Subcutaneous abdominal adipose tissue (tissue), 5 donors: ENCODE measurements at regions not wholly inside any gene's neighbourhood (a gene's known extent, or its start where the extent isn't known, plus 50 kb on each side); places are given as distances from the start of the nearest gene placed in this dataset.

ENCODE experiments used
- H3K27ac ChIP-seq: one replicate; pipeline ENCODE4 v1.7.0; 2013; ENCODE audit warnings: low read depth, mild to moderate bottlenecking, inconsistent platforms, low read length, moderate library complexity
- H3K27me3 ChIP-seq, 5 donors: one replicate each; pipeline ENCODE4 v1.7.0; 2013; ENCODE audit warnings: low read length in 5 of 5, inconsistent platforms in 1 of 5; ENCODE audit not compliant: control insufficient read depth in 5 of 5, insufficient read depth in 4 of 5
- H3K36me3 ChIP-seq, 5 donors: one replicate each; pipeline ENCODE4 v1.7.0; 2013; ENCODE audit warnings: low read length in 5 of 5; ENCODE audit not compliant: control insufficient read depth in 5 of 5, insufficient read depth in 5 of 5
- H3K4me1 ChIP-seq, 5 donors: one replicate each; pipeline ENCODE4 v1.7.0; 2013; ENCODE audit warnings: low read length in 5 of 5, mild to moderate bottlenecking in 3 of 5, moderate library complexity in 1 of 5; ENCODE audit not compliant: control insufficient read depth in 5 of 5, insufficient read depth in 5 of 5
- H3K4me3 ChIP-seq, 5 donors: one replicate each; pipeline ENCODE4 v1.7.0; 2013; ENCODE audit warnings: low read length in 5 of 5, low read depth in 1 of 5
- H3K9ac ChIP-seq, 5 donors: one replicate each; pipeline ENCODE4 v1.7.0; 2013; ENCODE audit warnings: low read length in 5 of 5, mild to moderate bottlenecking in 4 of 5, moderate library complexity in 3 of 5
- H3K9me3 ChIP-seq, 5 donors: one replicate each; pipeline ENCODE4 v1.7.0; 2013; ENCODE audit warnings: low read length in 5 of 5; ENCODE audit not compliant: control insufficient read depth in 5 of 5
- donor health status: healthy.
- donor health status: healthy.
- donor health status: healthy.
- donor health status: healthy.
- donor health status: healthy.

GRCh38 chr1:181354865-181355264, 128.5 kb upstream of the CACNA1E start:
- Histone ChIP-seq H3K4me3 (no peak overlapping the region), H3K4me1 (peaks cover 0 to 3% (median 0%) of the 10 kb centered on the region in 5 donors), H3K9me3 (no peaks in the 10 kb centered on the region), H3K9ac (no peak overlapping the region), H3K27me3 (peaks cover 0 to 5% (median 0%) of the 10 kb centered on the region in 5 donors), H3K36me3 (no peaks in the 10 kb centered on the region), H3K27ac (no peak overlapping the region)

- Histone ChIP-seq H3K4me3 (no peak overlapping the region), H3K9me3 (no peaks in the 10 kb centered on the region), H3K27ac (no peak overlapping the region), H3K9ac (no peak overlapping the region), H3K4me1 (peaks cover 0 to 3% (median 0%) of the 10 kb centered on the region in 5 donors), H3K27me3 (peaks cover 0 to 7% (median 0%) of the 10 kb centered on the region in 5 donors), H3K36me3 (no peaks in the 10 kb centered on the region)
Measured at GRCh38 chr1:181356505-181357340, 126.6 kb upstream of the CACNA1E start.

DNA sequence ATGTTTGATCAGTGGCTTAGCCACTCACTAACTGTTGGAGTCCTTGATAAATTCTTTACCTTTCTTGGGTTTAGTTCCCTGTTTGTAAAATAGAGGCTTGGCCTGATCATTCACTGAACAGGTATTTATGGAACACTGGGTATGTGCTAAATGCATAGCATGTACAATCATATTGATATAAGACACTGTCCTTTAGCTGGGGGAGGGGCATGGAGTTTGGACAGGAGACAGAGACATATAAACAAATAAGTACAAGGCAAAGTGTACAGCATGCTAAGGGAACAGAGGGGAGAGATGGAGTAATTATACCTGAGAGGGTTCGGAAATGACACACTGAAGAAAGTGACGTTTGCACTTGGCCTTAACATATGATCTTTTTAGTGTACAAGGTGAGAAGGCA, 124.3 kb upstream of the CACNA1E start:
- Histone ChIP-seq H3K9ac (no peak overlapping the region), H3K27me3 (peaks cover 0 to 7% (median 0%) of the 10 kb centered on the region in 5 donors), H3K36me3 (no peaks in the 10 kb centered on the region), H3K9me3 (no peaks in the 10 kb centered on the region), H3K4me1 (peaks cover 0 to 3% (median 0%) of the 10 kb centered on the region in 5 donors), H3K4me3 (no peak overlapping the region), H3K27ac (no peak overlapping the region)

DNA sequence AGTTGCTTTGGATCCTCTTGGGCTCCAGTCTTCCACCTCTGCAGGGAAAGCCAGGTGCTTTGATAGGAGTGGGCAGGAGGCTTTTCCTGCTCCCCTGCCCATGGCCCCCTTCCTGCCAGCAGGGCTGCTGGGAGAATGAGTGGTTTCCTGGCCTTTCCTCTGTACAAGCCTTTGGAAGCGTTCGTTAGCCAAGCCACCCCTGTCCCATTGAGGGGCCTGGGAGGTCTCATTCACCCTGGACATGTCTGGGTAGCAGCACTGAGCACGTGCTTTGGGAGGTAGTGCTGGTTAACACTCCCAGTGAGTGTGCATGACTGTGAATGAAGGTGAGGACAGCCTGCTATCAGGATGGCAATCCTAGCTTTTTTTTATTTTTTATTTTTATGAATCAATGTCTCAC, 118.5 kb upstream of the CACNA1E start:
- no peaks in the 10 kb centered on the region for H3K36me3 ChIP-seq

GRCh38 chr1:181366910-181367309, 116.4 kb upstream of the CACNA1E start:
- Histone ChIP-seq H3K27ac (no peak overlapping the region), H3K4me3 (no peak overlapping the region), H3K9ac (no peak overlapping the region), H3K36me3 (no peaks in the 10 kb centered on the region), H3K27me3 (no peaks in the 10 kb centered on the region), H3K9me3 (peaks cover 0 to 4% (median 0%) of the 10 kb centered on the region in 5 donors), H3K4me1 (no peaks in the 10 kb centered on the region)

More for the DNA sequence above, 118.5 kb upstream of the CACNA1E start:
- no peak overlapping the region for H3K27ac ChIP-seq
- no peak overlapping the region for H3K9ac ChIP-seq
- no peaks in the 10 kb centered on the region for H3K4me1 ChIP-seq
- no peaks in the 10 kb centered on the region for H3K9me3 ChIP-seq
- peaks cover 0 to 6% (median 0%) of the 10 kb centered on the region in 5 donors for H3K27me3 ChIP-seq
- H3K4me3 ChIP-seq, result no peak overlapping the region

GRCh38 chr1:181369416-181369815, 113.9 kb upstream of the CACNA1E start:
- Histone ChIP-seq H3K9ac (no peak overlapping the region), H3K4me1 (no peaks in the 10 kb centered on the region), H3K36me3 (no peaks in the 10 kb centered on the region), H3K4me3 (no peak overlapping the region), H3K27ac (no peak overlapping the region), H3K9me3 (peaks cover 0 to 8% (median 2%) of the 10 kb centered on the region in 5 donors), H3K27me3 (no peaks in the 10 kb centered on the region)

DNA sequence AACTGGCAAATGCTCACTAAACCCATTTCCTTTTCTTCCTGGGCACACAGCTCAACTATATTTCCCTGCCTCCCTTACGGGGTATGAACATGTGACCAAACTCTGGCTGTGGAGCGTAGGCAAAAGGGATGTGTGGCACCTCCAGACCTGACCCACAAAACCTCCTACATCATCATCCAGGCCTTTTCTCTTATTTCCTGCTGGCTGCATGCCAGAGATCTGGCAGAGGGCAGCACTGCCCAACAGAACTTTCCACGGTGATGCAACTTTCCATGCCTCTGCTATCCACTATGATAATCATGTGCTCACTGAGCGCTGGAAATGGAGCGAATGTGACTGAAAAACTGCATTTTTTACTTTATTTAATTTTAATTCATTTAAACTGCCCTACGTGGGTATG, 99.6 kb upstream of the CACNA1E start:
- Histone ChIP-seq H3K9me3 (peaks cover 0 to 3% (median 0%) of the 10 kb centered on the region in 5 donors), H3K9ac (no peak overlapping the region), H3K4me1 (no peaks in the 10 kb centered on the region), H3K27me3 (no peaks in the 10 kb centered on the region), H3K4me3 (no peak overlapping the region), H3K36me3 (no peaks in the 10 kb centered on the region), H3K27ac (no peak overlapping the region)

GRCh38 chr1:181386340-181386739, 97.0 kb upstream of the CACNA1E start:
- Histone ChIP-seq H3K9ac (no peak overlapping the region), H3K9me3 (peaks cover 0 to 3% (median 0%) of the 10 kb centered on the region in 5 donors), H3K4me3 (no peak overlapping the region), H3K27ac (no peak overlapping the region), H3K27me3 (peaks cover 0 to 14% (median 6%) of the 10 kb centered on the region in 5 donors), H3K36me3 (no peaks in the 10 kb centered on the region), H3K4me1 (no peaks in the 10 kb centered on the region)

- peaks cover 0 to 16% (median 6%) of the 10 kb centered on the region in 5 donors for H3K27me3 ChIP-seq
- no peaks in the 10 kb centered on the region for H3K4me1 ChIP-seq
- H3K9ac ChIP-seq, result no peak overlapping the region
- H3K36me3 ChIP-seq, result no peaks in the 10 kb centered on the region
- no peak overlapping the region for H3K27ac ChIP-seq
- H3K4me3 ChIP-seq, result no peak overlapping the region
- H3K9me3 ChIP-seq, result peaks cover 0 to under 1% (median 0%) of the 10 kb centered on the region in 5 donors
Measured at GRCh38 chr1:181386951-181387350, 96.4 kb upstream of the CACNA1E start.

DNA sequence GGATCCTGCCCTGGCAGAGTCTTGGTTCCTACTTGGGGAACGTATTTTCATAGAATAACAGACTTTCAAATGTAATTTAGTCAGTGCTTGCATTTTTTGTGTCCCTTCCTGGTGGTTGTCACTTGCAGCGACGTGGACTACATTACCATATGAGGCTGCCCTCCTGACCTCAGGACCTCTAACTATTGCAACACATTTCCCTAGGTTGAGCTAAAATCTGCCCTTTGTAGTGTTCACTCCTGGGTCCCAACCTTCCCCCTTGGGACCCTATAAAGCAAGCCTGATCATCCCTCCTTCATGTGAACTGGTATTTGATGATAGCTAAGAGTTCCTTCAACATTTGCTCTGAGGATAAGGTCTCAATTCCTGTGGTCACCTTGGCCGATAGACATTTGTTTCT, 95.6 kb upstream of the CACNA1E start:
- no peaks in the 10 kb centered on the region for H3K9me3 ChIP-seq
- no peaks in the 10 kb centered on the region for H3K4me1 ChIP-seq
- no peak overlapping the region for H3K4me3 ChIP-seq
- no peak overlapping the region for H3K9ac ChIP-seq
- no peak overlapping the region for H3K27ac ChIP-seq
- H3K36me3 ChIP-seq, result no peaks in the 10 kb centered on the region
- H3K27me3 ChIP-seq, result peaks cover 0 to 16% (median 8%) of the 10 kb centered on the region in 5 donors
